ENCODE measurements at regions not wholly inside any gene's neighbourhood (a gene's known extent, or its start where the extent isn't known, plus 50 kb on each side); places are given as distances from the start of the nearest gene placed in this dataset.

DNA sequence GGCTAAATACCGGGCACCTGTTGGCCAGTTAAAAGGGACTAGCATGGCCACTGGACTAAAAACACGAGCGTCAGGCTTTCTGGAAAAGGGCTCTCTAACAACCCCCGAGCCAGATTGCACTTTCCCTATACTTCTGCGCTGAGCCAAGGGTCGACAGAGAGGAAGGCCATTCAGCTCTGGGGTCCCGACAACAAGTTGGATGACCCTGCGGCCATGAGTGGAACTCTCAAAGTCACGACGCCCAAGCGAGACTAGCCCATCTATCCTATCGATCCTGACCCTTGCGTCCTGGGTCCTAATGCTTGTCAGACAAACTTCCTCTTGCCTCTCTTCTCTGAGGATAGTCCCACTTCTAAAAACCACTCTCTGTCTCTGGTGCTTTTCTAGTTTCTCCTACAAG lies 99.9 kb upstream of the PRDX6 start:
- no peaks in the 10 kb centered on the region for H3K36me3 ChIP-seq (ENCODE audit: control insufficient read depth, insufficient read depth, low read length)
- H3K27me3 ChIP-seq (ENCODE audit: control insufficient read depth, insufficient read depth, low read length), result no peaks in the 10 kb centered on the region
- no peaks in the 10 kb centered on the region for H3K9me3 ChIP-seq (ENCODE audit: control insufficient read depth, insufficient read depth, low read depth, low read length)
- H3K79me2 ChIP-seq (ENCODE audit: control insufficient read depth, insufficient read depth, low read length), result no peaks in the 10 kb centered on the region
- H3K4me2 ChIP-seq (ENCODE audit: extremely low read depth, insufficient read depth, low read length), result no peak overlapping the region
- H3K9ac ChIP-seq (ENCODE audit: insufficient read depth, low read length), result no peak overlapping the region
- DNase-seq (ENCODE audit: low read depth in 2 of 2), result no peak
- no peak overlapping the region for H3K27ac ChIP-seq (ENCODE audit: insufficient read depth, low read length)
- no peaks in the 10 kb centered on the region for H3K4me1 ChIP-seq (ENCODE audit: control insufficient read depth, extremely low read depth, insufficient read depth, low read length)
- H4K20me1 ChIP-seq (ENCODE audit: control insufficient read depth, extremely low read depth, insufficient read depth, low read length), result no peaks in the 10 kb centered on the region
- H3K4me3 ChIP-seq (replicated peaks in 1 of 4; ENCODE audit: control extremely low read depth in 1 of 4, insufficient read depth in 1 of 4, low read depth in 3 of 4, low read length in 4 of 4), result no peak overlapping the region
- no peak overlapping the region for H2AFZ ChIP-seq (ENCODE audit: low read length)
- TF ChIP-seq, protein P1, sequence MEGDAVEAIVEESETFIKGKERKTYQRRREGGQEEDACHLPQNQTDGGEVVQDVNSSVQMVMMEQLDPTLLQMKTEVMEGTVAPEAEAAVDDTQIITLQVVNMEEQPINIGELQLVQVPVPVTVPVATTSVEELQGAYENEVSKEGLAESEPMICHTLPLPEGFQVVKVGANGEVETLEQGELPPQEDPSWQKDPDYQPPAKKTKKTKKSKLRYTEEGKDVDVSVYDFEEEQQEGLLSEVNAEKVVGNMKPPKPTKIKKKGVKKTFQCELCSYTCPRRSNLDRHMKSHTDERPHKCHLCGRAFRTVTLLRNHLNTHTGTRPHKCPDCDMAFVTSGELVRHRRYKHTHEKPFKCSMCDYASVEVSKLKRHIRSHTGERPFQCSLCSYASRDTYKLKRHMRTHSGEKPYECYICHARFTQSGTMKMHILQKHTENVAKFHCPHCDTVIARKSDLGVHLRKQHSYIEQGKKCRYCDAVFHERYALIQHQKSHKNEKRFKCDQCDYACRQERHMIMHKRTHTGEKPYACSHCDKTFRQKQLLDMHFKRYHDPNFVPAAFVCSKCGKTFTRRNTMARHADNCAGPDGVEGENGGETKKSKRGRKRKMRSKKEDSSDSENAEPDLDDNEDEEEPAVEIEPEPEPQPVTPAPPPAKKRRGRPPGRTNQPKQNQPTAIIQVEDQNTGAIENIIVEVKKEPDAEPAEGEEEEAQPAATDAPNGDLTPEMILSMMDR (conservative IDR thresholded peaks at IDR 0.05 in 1 of 2, IDR thresholded peaks at IDR 0.05 in 1 of 2; ENCODE audit: low read depth in 1 of 2, low read length in 2 of 2), result no peak
- no peak for TF ChIP-seq EZH2 (IDR thresholded peaks at IDR 0.05; ENCODE audit: low read length, missing control alignments)

DNA sequence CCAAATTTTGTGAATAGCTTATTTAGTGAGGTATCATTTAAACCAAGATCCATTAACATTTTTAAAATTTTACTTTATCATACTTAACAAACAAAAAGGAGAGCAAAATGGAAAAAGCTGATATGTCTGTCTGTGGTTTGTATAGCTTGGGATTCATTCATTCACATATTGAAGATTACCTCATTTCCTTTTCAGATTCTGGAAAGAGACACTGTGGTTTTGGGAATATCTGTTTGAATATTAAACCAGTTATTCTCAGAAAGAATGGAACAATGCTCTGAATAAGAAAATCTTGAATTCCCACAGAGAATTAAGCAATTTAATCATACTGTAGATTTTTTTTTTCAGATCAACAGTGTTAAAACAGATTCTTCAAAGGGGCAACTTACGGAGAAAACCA lies 93.8 kb upstream of the PRDX6 start:
- Histone ChIP-seq H3K4me3 (replicated peaks in 1 of 4; ENCODE audit: control extremely low read depth in 1 of 4, insufficient read depth in 1 of 4, low read depth in 3 of 4, low read length in 4 of 4) (no peak overlapping the region), H3K4me2 (ENCODE audit: extremely low read depth, insufficient read depth, low read length) (no peak overlapping the region), H2AFZ (ENCODE audit: low read length) (no peak overlapping the region), H3K9me3 (ENCODE audit: control insufficient read depth, insufficient read depth, low read depth, low read length) (no peaks in the 10 kb centered on the region), H3K79me2 (ENCODE audit: control insufficient read depth, insufficient read depth, low read length) (no peaks in the 10 kb centered on the region), H4K20me1 (ENCODE audit: control insufficient read depth, extremely low read depth, insufficient read depth, low read length) (no peaks in the 10 kb centered on the region), H3K9ac (ENCODE audit: insufficient read depth, low read length) (no peak overlapping the region), H3K36me3 (ENCODE audit: control insufficient read depth, insufficient read depth, low read length) (no peaks in the 10 kb centered on the region), H3K27me3 (ENCODE audit: control insufficient read depth, insufficient read depth, low read length) (no peaks in the 10 kb centered on the region), H3K4me1 (ENCODE audit: control insufficient read depth, extremely low read depth, insufficient read depth, low read length) (no peaks in the 10 kb centered on the region), H3K27ac (ENCODE audit: insufficient read depth, low read length) (no peak overlapping the region)
- TF ChIP-seq, protein P1 (conservative IDR thresholded peaks at IDR 0.05 in 1 of 2, IDR thresholded peaks at IDR 0.05 in 1 of 2; ENCODE audit: low read depth in 1 of 2, low read length in 2 of 2), result no peak
- no peak for TF ChIP-seq EZH2 (IDR thresholded peaks at IDR 0.05; ENCODE audit: low read length, missing control alignments)
- DNase-seq (ENCODE audit: low read depth in 2 of 2), result peak in 1 of 2 donors; percentile 80

DNA sequence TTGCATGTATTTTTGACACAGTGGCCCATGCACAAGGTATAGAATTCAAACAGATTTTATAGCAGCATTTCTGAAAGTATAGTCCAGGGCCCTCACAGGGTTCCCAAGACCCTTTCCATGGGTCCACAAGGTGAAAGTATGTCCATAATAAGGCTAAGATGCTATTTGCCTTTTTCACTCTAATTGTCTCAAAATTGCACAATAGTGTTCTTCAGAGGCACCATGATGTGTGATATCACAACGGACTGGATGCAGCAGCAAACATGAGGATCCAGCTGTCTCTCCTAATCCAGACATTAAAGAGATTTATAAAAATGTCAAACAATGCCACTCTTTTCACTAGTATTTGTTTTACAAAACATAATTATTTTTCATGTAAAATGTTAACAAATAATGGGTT lies 88.8 kb upstream of the PRDX6 start:
- Histone ChIP-seq H3K9me3 (ENCODE audit: control insufficient read depth, insufficient read depth, low read depth, low read length) (no peaks in the 10 kb centered on the region), H2AFZ (ENCODE audit: low read length) (no peak overlapping the region), H3K27me3 (ENCODE audit: control insufficient read depth, insufficient read depth, low read length) (no peaks in the 10 kb centered on the region), H4K20me1 (ENCODE audit: control insufficient read depth, extremely low read depth, insufficient read depth, low read length) (no peaks in the 10 kb centered on the region), H3K79me2 (ENCODE audit: control insufficient read depth, insufficient read depth, low read length) (no peaks in the 10 kb centered on the region), H3K27ac (ENCODE audit: insufficient read depth, low read length) (no peak overlapping the region), H3K36me3 (ENCODE audit: control insufficient read depth, insufficient read depth, low read length) (no peaks in the 10 kb centered on the region), H3K4me3 (replicated peaks in 1 of 4; ENCODE audit: control extremely low read depth in 1 of 4, insufficient read depth in 1 of 4, low read depth in 3 of 4, low read length in 4 of 4) (no peak overlapping the region), H3K4me2 (ENCODE audit: extremely low read depth, insufficient read depth, low read length) (no peak overlapping the region), H3K9ac (ENCODE audit: insufficient read depth, low read length) (no peak overlapping the region), H3K4me1 (ENCODE audit: control insufficient read depth, extremely low read depth, insufficient read depth, low read length) (peaks cover 6% of the 10 kb centered on the region)
- no peak for TF ChIP-seq EZH2 (IDR thresholded peaks at IDR 0.05; ENCODE audit: low read length, missing control alignments)
- TF ChIP-seq, protein P1 (conservative IDR thresholded peaks at IDR 0.05 in 1 of 2, IDR thresholded peaks at IDR 0.05 in 1 of 2; ENCODE audit: low read depth in 1 of 2, low read length in 2 of 2), result no peak
- no peak for DNase-seq (ENCODE audit: low read depth in 2 of 2)

Measured in fibroblast of lung (primary cell).